Endothelial cell of umbilical vein (primary cell): ENCODE measurements at regions not wholly inside any gene's neighbourhood (a gene's known extent, or its start where the extent isn't known, plus 50 kb on each side); places are given as distances from the start of the nearest gene placed in this dataset.

ENCODE experiments used
- BruUV-seq: library from RNA; stranded (reverse); fragments of 400-500 nt; replicated peaks from 2 replicates; lab custom pipeline; 2021; lab: Mats Ljungman, UMichigan
- CTCF ChIA-PET: fragments of 300-600, 350-600 bp; sonication (Branson Sonifier 250); formaldehyde crosslinking; loops from one replicate; lab custom pipeline; 2021; ENCODE audit warnings: antibody characterized with exemption, inconsistent platforms; lab: Charles Lee
- POLR2A ChIA-PET: fragments of 300-600, 350-600 bp; sonication (Branson Sonifier 250); formaldehyde crosslinking; loops from one replicate; lab custom pipeline; 2021; ENCODE audit warnings: antibody characterized with exemption, inconsistent platforms; lab: Charles Lee
- DNase-seq: peaks from one replicate; pipeline ENCODE4 v3.0.0-alpha.2; 2011; ENCODE audit warnings: low read depth, low spot score
- FAIRE-seq: peaks from 2 replicates; lab custom pipeline; 2011; peaks lifted over from hg19 to GRCh38; lab: Jason Lieb, UNC
- H2AFZ ChIP-seq: 2 replicates; pipeline ENCODE4 v1.6.0; 2012; ENCODE audit warnings: low read depth, low read length, control low read depth, inconsistent platforms
- H3K27ac ChIP-seq: 2 replicates; pipeline ENCODE4 v1.5.1; 2011; ENCODE audit warnings: low read depth, mild to moderate bottlenecking, control low read depth, low read length, moderate library complexity; ENCODE audit not compliant: insufficient read depth
- H3K27me3 ChIP-seq, 2 experiments: 2 replicates each; pipeline versions ENCODE4 v1.6.0 to v1.6.1; 2011; ENCODE audit warnings: low read length in 2 of 2, mixed read lengths in 1 of 2; ENCODE audit not compliant: control insufficient read depth in 2 of 2, insufficient read depth in 2 of 2
- H3K36me3 ChIP-seq, 2 experiments: 2 replicates in 1 of 2; 3 replicates in 1 of 2; pipeline ENCODE4 v1.5.1; 2011; ENCODE audit warnings: low read length in 2 of 2, mild to moderate bottlenecking in 1 of 2, moderate library complexity in 1 of 2; ENCODE audit not compliant: control insufficient read depth in 2 of 2, insufficient read depth in 2 of 2; ENCODE audit errors: extremely low read depth in 1 of 2
- H3K4me1 ChIP-seq: 3 replicates; pipeline ENCODE4 v1.5.1; 2011; ENCODE audit warnings: mild to moderate bottlenecking, low read length; ENCODE audit not compliant: control insufficient read depth, insufficient read depth; ENCODE audit errors: extremely low read depth
- H3K4me2 ChIP-seq: 2 replicates; pipeline ENCODE4 v1.6.1; 2011; ENCODE audit warnings: low read length, control low read depth, mixed read lengths; ENCODE audit not compliant: insufficient read depth
- H3K4me3 ChIP-seq, 3 experiments: fragments of 200-600 bp in 1 of 3; sonication (generic), shearing (Covaris generic) in 1 of 3; replicated peaks in 1 of 3; 2 replicates each; pipeline ENCODE4 v1.5.1; 2011 to 2016; ENCODE audit warnings: control low read depth in 3 of 3, low read length in 3 of 3, mild to moderate bottlenecking in 2 of 3, inconsistent platforms in 1 of 3, low read depth in 1 of 3, moderate library complexity in 1 of 3; ENCODE audit not compliant: insufficient read depth in 1 of 3
- H3K79me2 ChIP-seq: 2 replicates; pipeline ENCODE4 v1.6.0; 2012; ENCODE audit warnings: low read length, inconsistent platforms; ENCODE audit not compliant: control insufficient read depth, insufficient read depth
- H3K9ac ChIP-seq: replicated peaks from 2 replicates; pipeline ENCODE3; 2011; ENCODE audit warnings: low read length, control low read depth; ENCODE audit not compliant: insufficient read depth; ENCODE audit errors: extremely low read depth
- H3K9me1 ChIP-seq: replicated peaks from 3 replicates; pipeline ENCODE4 v1.6.0; 2011; ENCODE audit warnings: mild to moderate bottlenecking, low read length; ENCODE audit not compliant: control insufficient read depth, insufficient read depth; ENCODE audit errors: extremely low read depth
- H3K9me3 ChIP-seq: replicated peaks from 2 replicates; pipeline ENCODE4 v1.5.1; 2012; ENCODE audit warnings: low read length, inconsistent platforms; ENCODE audit not compliant: control insufficient read depth, insufficient read depth
- H4K20me1 ChIP-seq: replicated peaks from 2 replicates; pipeline ENCODE3; 2011; ENCODE audit warnings: mild to moderate bottlenecking, low read length; ENCODE audit not compliant: control insufficient read depth, insufficient read depth; ENCODE audit errors: extremely low read depth
- EZH2 ChIP-seq: IDR thresholded peaks from 2 replicates; pipeline ENCODE4 v1.6.1; 2012; ENCODE audit warnings: borderline replicate concordance, low read depth, mild to moderate bottlenecking, moderate library complexity, low read length, inconsistent platforms; ENCODE audit not compliant: severe bottlenecking
- FOS ChIP-seq: IDR thresholded peaks from 2 replicates; pipeline ENCODE4 v1.6.1; 2011; ENCODE audit warnings: mild to moderate bottlenecking, low read length, moderate library complexity, borderline replicate concordance; ENCODE audit not compliant: insufficient read depth
- GATA2 ChIP-seq: IDR thresholded peaks from 2 replicates; pipeline ENCODE4 v1.7.0; 2011; ENCODE audit warnings: low read depth, mild to moderate bottlenecking, moderate library complexity, mixed read lengths, low read length; ENCODE audit not compliant: insufficient read length, insufficient read depth
- JUN ChIP-seq: IDR thresholded peaks from 2 replicates; pipeline ENCODE4 v1.6.1; 2011; ENCODE audit warnings: borderline replicate concordance, low read depth; ENCODE audit not compliant: insufficient read length, insufficient read depth
- MAX ChIP-seq: IDR thresholded peaks from 2 replicates; pipeline ENCODE4 v1.6.1; 2011; ENCODE audit not compliant: insufficient read depth, insufficient read length
- MYC ChIP-seq: IDR thresholded peaks from one replicate; pipeline ENCODE4 v1.6.1; 2011; ENCODE audit warnings: mild to moderate bottlenecking, low read depth, low read length
- POLR2A ChIP-seq: IDR thresholded peaks from 2 replicates; pipeline ENCODE4 v1.6.1; 2012; ENCODE audit warnings: low read depth, mild to moderate bottlenecking, control low read depth, low read length
- POLR2AphosphoS5 ChIP-seq: IDR thresholded peaks from 2 replicates; pipeline ENCODE4 v1.6.1; 2012; ENCODE audit warnings: low read depth, mild to moderate bottlenecking, control low read depth, low read length, moderate library complexity; ENCODE audit not compliant: insufficient read depth
- dilution Hi-C: fragments of 300-500 bp; cut with MboI; formaldehyde crosslinking; loops from one replicate; pipeline ENCODE4 v1.15.0; 2019; ENCODE audit warnings: low sequenced_read_pairs; ENCODE audit not compliant: extremely low pct_ligation_motif_present
- intact Hi-C: fragments of 100-400 bp; cut with micrococcal nuclease; formaldehyde crosslinking; loops from one replicate; pipeline ENCODE4 v1.10.0; 2022
- TF ChIP-seq, protein P1 (sequence below), 2 donors: IDR thresholded peaks; 1 replicate in 1 of 2; 2 replicates in 1 of 2; pipeline ENCODE4 v1.5.1; 2011; ENCODE audit warnings: low read length in 2 of 2, mild to moderate bottlenecking in 2 of 2, moderate library complexity in 2 of 2, control low read depth in 1 of 2, inconsistent platforms in 1 of 2, low read depth in 1 of 2; ENCODE audit not compliant: insufficient read depth in 1 of 2; ENCODE audit errors: extremely low read depth in 1 of 2

GRCh38 chr10:44765299-44765698, 145.8 kb upstream of the TMEM72 start:
- TF ChIP-seq EZH2 (no peak), MAX (no peak), MYC (no peak), FOS (no peak), POLR2AphosphoS5 (no peak), GATA2 (no peak), JUN (no peak), POLR2A (no peak)
- TF ChIP-seq, protein P1, sequence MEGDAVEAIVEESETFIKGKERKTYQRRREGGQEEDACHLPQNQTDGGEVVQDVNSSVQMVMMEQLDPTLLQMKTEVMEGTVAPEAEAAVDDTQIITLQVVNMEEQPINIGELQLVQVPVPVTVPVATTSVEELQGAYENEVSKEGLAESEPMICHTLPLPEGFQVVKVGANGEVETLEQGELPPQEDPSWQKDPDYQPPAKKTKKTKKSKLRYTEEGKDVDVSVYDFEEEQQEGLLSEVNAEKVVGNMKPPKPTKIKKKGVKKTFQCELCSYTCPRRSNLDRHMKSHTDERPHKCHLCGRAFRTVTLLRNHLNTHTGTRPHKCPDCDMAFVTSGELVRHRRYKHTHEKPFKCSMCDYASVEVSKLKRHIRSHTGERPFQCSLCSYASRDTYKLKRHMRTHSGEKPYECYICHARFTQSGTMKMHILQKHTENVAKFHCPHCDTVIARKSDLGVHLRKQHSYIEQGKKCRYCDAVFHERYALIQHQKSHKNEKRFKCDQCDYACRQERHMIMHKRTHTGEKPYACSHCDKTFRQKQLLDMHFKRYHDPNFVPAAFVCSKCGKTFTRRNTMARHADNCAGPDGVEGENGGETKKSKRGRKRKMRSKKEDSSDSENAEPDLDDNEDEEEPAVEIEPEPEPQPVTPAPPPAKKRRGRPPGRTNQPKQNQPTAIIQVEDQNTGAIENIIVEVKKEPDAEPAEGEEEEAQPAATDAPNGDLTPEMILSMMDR (IDR thresholded peaks at IDR 0.05; ENCODE audit: extremely low read depth in 1 of 2, insufficient read depth in 1 of 2, low read depth in 1 of 2, low read length in 2 of 2): no peak
- Histone ChIP-seq H3K9me3 (no peaks in the 10 kb centered on the region), H3K27ac (no peak overlapping the region), H3K4me3 (no peak overlapping the region), H3K4me1 (no peaks in the 10 kb centered on the region), H3K79me2 (no peaks in the 10 kb centered on the region), H3K4me2 (no peak overlapping the region), H3K9me1 (no peaks in the 10 kb centered on the region), H3K27me3 (peaks cover 0 to 4% of the 10 kb centered on the region in 2 experiments), H4K20me1 (no peaks in the 10 kb centered on the region), H3K36me3 (no peaks in the 10 kb centered on the region), H3K9ac (no peak overlapping the region), H2AFZ (no peak overlapping the region)
- DNase-seq (no peak), FAIRE-seq (no peak)
- ChIA-PET POLR2A (no interaction called here), CTCF (no interaction called here)
- no TSS peak for BruUV-seq
- intact Hi-C loops (no loop called here), dilution Hi-C loops (no loop called here)
